H1 (cell line): ENCODE measurements at regions not wholly inside any gene's neighbourhood (a gene's known extent, or its start where the extent isn't known, plus 50 kb on each side); places are given as distances from the start of the nearest gene placed in this dataset.

Experiments
- CTCF ChIA-PET: fragments of 300-600 bp; sonication (Branson Sonifier 250); formaldehyde crosslinking; loops from one replicate; lab custom pipeline; 2021; ENCODE audit not compliant: partially characterized antibody; lab: Charles Lee
- POLR2A ChIA-PET: fragments of 300-600 bp; sonication (Branson Sonifier 250); formaldehyde crosslinking; loops from one replicate; lab custom pipeline; 2021; ENCODE audit warnings: inconsistent platforms; ENCODE audit not compliant: partially characterized antibody; lab: Charles Lee
- DNase-seq, 2 experiments: peaks; one replicate each; pipeline versions ENCODE4 v3.0.0 to v3.0.0-alpha.2; 2010 to 2022; ENCODE audit warnings: low spot score in 2 of 2, low read depth in 1 of 2, mixed read lengths in 1 of 2
- FAIRE-seq: peaks from 2 replicates; lab custom pipeline; 2011; peaks lifted over from hg19 to GRCh38; lab: Jason Lieb, UNC
- H2AFZ ChIP-seq: 2 replicates; pipeline ENCODE4 v1.8.1; 2012; ENCODE audit warnings: low read length, inconsistent platforms
- H2AK5ac ChIP-seq: 2 replicates; pipeline ENCODE4 v1.6.1; 2013; ENCODE audit warnings: low read depth, low read length
- H2BK120ac ChIP-seq: replicated peaks from 2 replicates; pipeline ENCODE3; 2013; ENCODE audit warnings: low read depth, low read length, inconsistent platforms
- H2BK12ac ChIP-seq: 2 replicates; pipeline ENCODE4 v1.6.1; 2013; ENCODE audit warnings: low read depth, low read length
- H2BK15ac ChIP-seq: 2 replicates; pipeline ENCODE4 v1.6.1; 2013; ENCODE audit warnings: low read length
- H2BK20ac ChIP-seq: 2 replicates; pipeline ENCODE4 v1.6.1; 2013; ENCODE audit warnings: low read length
- H2BK5ac ChIP-seq: 2 replicates; pipeline ENCODE4 v1.6.1; 2013; ENCODE audit warnings: low read depth, low read length
- H3K14ac ChIP-seq: 2 replicates; pipeline ENCODE4 v1.6.1; 2013; ENCODE audit warnings: inconsistent platforms; ENCODE audit not compliant: insufficient read length
- H3K18ac ChIP-seq: 2 replicates; pipeline ENCODE4 v1.6.1; 2013; ENCODE audit warnings: low read length; ENCODE audit errors: extremely low read depth
- H3K23ac ChIP-seq: 2 replicates; pipeline ENCODE4 v1.6.1; 2013; ENCODE audit warnings: inconsistent platforms; ENCODE audit not compliant: insufficient read length
- H3K23me2 ChIP-seq: 2 replicates; pipeline ENCODE4 v1.6.1; 2013; ENCODE audit warnings: low read depth, low read length
- H3K27ac ChIP-seq: 2 replicates; pipeline ENCODE4 v1.6.1; 2011; ENCODE audit warnings: low read depth, low read length, inconsistent platforms
- H3K27me3 ChIP-seq, 4 experiments: replicated peaks in 1 of 4; 1 replicate in 1 of 4; 2 replicates in 3 of 4; pipeline versions ENCODE4 v1.6.1 to v1.8.1; 2011 to 2013; ENCODE audit warnings: low read length in 3 of 4, mild to moderate bottlenecking in 3 of 4, inconsistent platforms in 2 of 4, mixed read lengths in 2 of 4, moderate library complexity in 1 of 4; ENCODE audit not compliant: control insufficient read depth in 3 of 4, insufficient read depth in 3 of 4; ENCODE audit errors: extremely low read depth in 1 of 4
- H3K36me3 ChIP-seq, 4 experiments: 2 replicates each; pipeline versions ENCODE4 v1.6.1 to v1.8.1; 2011 to 2013; ENCODE audit warnings: mild to moderate bottlenecking in 4 of 4, low read length in 3 of 4, moderate library complexity in 2 of 4, control low read depth in 1 of 4, inconsistent platforms in 1 of 4; ENCODE audit not compliant: insufficient read depth in 4 of 4, control insufficient read depth in 2 of 4
- H3K4ac ChIP-seq: replicated peaks from 2 replicates; pipeline ENCODE3; 2013; ENCODE audit warnings: low read length, low read depth, mixed read lengths, inconsistent platforms; ENCODE audit not compliant: insufficient read length
- H3K4me1 ChIP-seq, 4 experiments: replicated peaks in 1 of 4; 1 replicate in 1 of 4; 2 replicates in 3 of 4; pipeline versions ENCODE4 v1.6.1 to v1.8.1; 2011 to 2013; ENCODE audit warnings: low read length in 3 of 4, inconsistent platforms in 2 of 4, mixed read lengths in 1 of 4; ENCODE audit not compliant: insufficient read depth in 4 of 4, control insufficient read depth in 3 of 4
- H3K4me2 ChIP-seq, 2 experiments: 2 replicates each; pipeline versions ENCODE4 v1.6.1 to v1.8.1; 2011 to 2013; ENCODE audit warnings: low read depth in 2 of 2, low read length in 2 of 2, control low read depth in 1 of 2, inconsistent platforms in 1 of 2, mild to moderate bottlenecking in 1 of 2; ENCODE audit not compliant: insufficient read depth in 1 of 2
- H3K4me3 ChIP-seq, 4 experiments: fragments of 200-600, 300-600 bp in 1 of 4; sonication (generic), shearing (Covaris generic), sonication (Bioruptor Twin) in 1 of 4; 2 replicates each; pipeline versions ENCODE4 v1.5.1 to v1.8.1; 2011 to 2016; ENCODE audit warnings: low read length in 4 of 4, low read depth in 3 of 4, control low read depth in 2 of 4, inconsistent platforms in 2 of 4, mild to moderate bottlenecking in 2 of 4, mixed read lengths in 1 of 4, moderate library complexity in 1 of 4; ENCODE audit not compliant: insufficient read depth in 2 of 4; ENCODE audit errors: extremely low read depth in 1 of 4
- H3K56ac ChIP-seq: replicated peaks from 2 replicates; pipeline ENCODE3; 2013; ENCODE audit warnings: low read depth, mild to moderate bottlenecking, mixed read lengths, low read length, inconsistent platforms; ENCODE audit not compliant: insufficient read length
- H3K79me1 ChIP-seq: 2 replicates; pipeline ENCODE4 v1.6.1; 2013; ENCODE audit warnings: low read depth, low read length, control low read depth
- H3K79me2 ChIP-seq, 2 experiments: 2 replicates each; pipeline versions ENCODE4 v1.6.1 to v1.8.1; 2012 to 2013; ENCODE audit warnings: low read length in 2 of 2, mild to moderate bottlenecking in 2 of 2, inconsistent platforms in 1 of 2; ENCODE audit not compliant: insufficient read depth in 2 of 2, control insufficient read depth in 1 of 2
- H3K9ac ChIP-seq, 4 experiments: replicated peaks in 1 of 4; 1 replicate in 1 of 4; 2 replicates in 3 of 4; pipeline versions ENCODE4 v1.6.1 to v1.8.1; 2011 to 2013; ENCODE audit warnings: low read depth in 3 of 4, low read length in 3 of 4, control low read depth in 2 of 4, mild to moderate bottlenecking in 2 of 4, moderate library complexity in 2 of 4, inconsistent platforms in 1 of 4; ENCODE audit errors: extremely low read depth in 1 of 4
- H3K9me3 ChIP-seq, 2 experiments: 2 replicates each; pipeline versions ENCODE4 v1.6.1 to v1.8.1; 2012 to 2013; ENCODE audit warnings: mild to moderate bottlenecking in 2 of 2, moderate library complexity in 2 of 2, control low read depth in 1 of 2, inconsistent platforms in 1 of 2, low read depth in 1 of 2, low read length in 1 of 2, mixed read lengths in 1 of 2; ENCODE audit not compliant: insufficient read depth in 2 of 2
- H4K20me1 ChIP-seq, 2 experiments: replicated peaks in 1 of 2; 2 replicates each; pipeline versions ENCODE3 to v1.8.1; 2011 to 2013; ENCODE audit warnings: inconsistent platforms in 2 of 2, low read length in 2 of 2, mild to moderate bottlenecking in 1 of 2; ENCODE audit not compliant: insufficient read depth in 2 of 2, control insufficient read depth in 1 of 2
- H4K5ac ChIP-seq: 2 replicates; pipeline ENCODE4 v1.6.1; 2013; ENCODE audit warnings: low read length, low read depth, mixed read lengths, inconsistent platforms; ENCODE audit not compliant: insufficient read length
- H4K8ac ChIP-seq: 2 replicates; pipeline ENCODE4 v1.8.0; 2013; ENCODE audit warnings: mild to moderate bottlenecking, moderate library complexity, low read length, inconsistent platforms; ENCODE audit not compliant: insufficient read depth; ENCODE audit errors: extremely low read depth
- H4K91ac ChIP-seq: replicated peaks from 2 replicates; pipeline ENCODE3; 2013; ENCODE audit warnings: low read length, mixed read lengths, inconsistent platforms; ENCODE audit not compliant: insufficient read length
- CHD2 ChIP-seq: IDR thresholded peaks from 2 replicates; pipeline ENCODE4 v1.6.1; 2012; ENCODE audit warnings: low read length, improper control_type of control experiment
- CTBP2 ChIP-seq: IDR thresholded peaks from 2 replicates; pipeline ENCODE4 v1.7.0; 2011; ENCODE audit warnings: borderline replicate concordance, mild to moderate bottlenecking, moderate library complexity, mixed read lengths, low read length; ENCODE audit not compliant: insufficient read depth, insufficient read length
- KDM1A ChIP-seq: fragments of 200-600, 300-600 bp; sonication (generic); IDR thresholded peaks from 2 replicates; pipeline ENCODE4 v1.7.1; 2016; ENCODE audit warnings: mild to moderate bottlenecking, low read length, borderline replicate concordance
- MAFK ChIP-seq: IDR thresholded peaks from 2 replicates; pipeline ENCODE4 v1.6.1; 2012; ENCODE audit warnings: low read depth, mild to moderate bottlenecking, improper control_type of control experiment, low read length
- POLR2AphosphoS5 ChIP-seq: IDR thresholded peaks from 2 replicates; pipeline ENCODE4 v1.6.1; 2011; ENCODE audit warnings: low read depth, low read length
- POU5F1 ChIP-seq: IDR thresholded peaks from 2 replicates; pipeline ENCODE4 v1.6.1; 2011; ENCODE audit warnings: low read depth, mild to moderate bottlenecking, low read length, moderate library complexity
- RBBP5 ChIP-seq: IDR thresholded peaks from 2 replicates; pipeline ENCODE4 v1.7.1; 2012; ENCODE audit warnings: low read depth, mild to moderate bottlenecking, inconsistent platforms, low read length, moderate library complexity, borderline replicate concordance
- RFX5 ChIP-seq: IDR thresholded peaks from 2 replicates; pipeline ENCODE4 v1.6.1; 2011; ENCODE audit warnings: low read depth, low read length, improper control_type of control experiment, borderline replicate concordance
- TCF12 ChIP-seq: IDR thresholded peaks from 2 replicates; pipeline ENCODE4 v1.6.1; 2011; ENCODE audit warnings: low read depth, mild to moderate bottlenecking, low read length
- USF2 ChIP-seq: IDR thresholded peaks from 2 replicates; pipeline ENCODE4 v1.6.1; 2011; ENCODE audit warnings: low read length, improper control_type of control experiment
- YY1 ChIP-seq: IDR thresholded peaks from 2 replicates; pipeline ENCODE4 v1.6.1; 2011; ENCODE audit warnings: low read depth, mild to moderate bottlenecking, low read length
- ZNF274 ChIP-seq: IDR thresholded peaks from 2 replicates; pipeline ENCODE4 v1.7.0; 2012; ENCODE audit warnings: low read length, borderline replicate concordance; ENCODE audit errors: extremely low read depth
- WGBS, 2 experiments: shearing (Covaris generic) in 1 of 2; methylation state at CpG; one replicate each; pipeline versions ENCODE4 v1.1.6 to v1.1.7; 2013 to 2015; ENCODE audit warnings: low lambda C conversion rate in 2 of 2, mixed read lengths in 2 of 2, inconsistent platforms in 1 of 2, low coverage in 1 of 2, missing lambda C conversion rate in 1 of 2; ENCODE audit not compliant: insufficient replicate concordance in 2 of 2, insufficient coverage in 1 of 2, insufficient read length in 1 of 2; ENCODE audit errors: extremely low coverage in 1 of 2, missing lambda C conversion rate in 1 of 2; 5-methylcytosine and 5-hydroxymethylcytosine counted together

- Histone ChIP-seq H3K27me3 (no peaks in the 10 kb centered on the region), H3K27ac (no peak overlapping the region), H3K4ac (no peak overlapping the region), H3K18ac (no peak overlapping the region), H3K4me3 (no peak overlapping the region), H3K4me1 (peaks cover 0 to 4% (median 4%) of the 10 kb centered on the region in 4 experiments; a peak in 4 of 7 replicates), H2BK12ac (no peak overlapping the region), H4K8ac (no peak overlapping the region), H3K56ac (no peak overlapping the region), H3K23ac (no peak overlapping the region), H2BK5ac (no peak overlapping the region), H2BK120ac (no peak overlapping the region), H3K14ac (no peak overlapping the region), H4K20me1 (no peaks in the 10 kb centered on the region), H2AK5ac (no peak overlapping the region), H4K5ac (no peak overlapping the region), H3K23me2 (no peaks in the 10 kb centered on the region), H2BK20ac (no peak overlapping the region), H2BK15ac (no peak overlapping the region), H4K91ac (no peak overlapping the region), H3K9ac (no peak overlapping the region), H3K79me2 (no peaks in the 10 kb centered on the region), H3K4me2 (no peak overlapping the region), H3K79me1 (no peaks in the 10 kb centered on the region), H3K36me3 (no peaks in the 10 kb centered on the region), H2AFZ (no peak overlapping the region), H3K9me3 (no peaks in the 10 kb centered on the region)
- ChIA-PET CTCF (no interaction called here), POLR2A (no interaction called here)
- FAIRE-seq (no peak), DNase-seq (no peak)
- 95% methylated on average over 3 of the region's 3 CpGs; no CpG with 5 or more reads in 1 of the 2 experiments for WGBS, 2 experiments
- TF ChIP-seq YY1 (no peak), MAFK (no peak), TCF12 (no peak), ZNF274 (no peak), KDM1A (no peak), USF2 (no peak), POU5F1 (no peak), CTBP2 (no peak), RFX5 (no peak), RBBP5 (no peak), CHD2 (no peak), POLR2AphosphoS5 (no peak)
Measured at GRCh38 chr15:35243758-35244157, 158.7 kb upstream of the NANOGP8 start.
